Esophagus muscularis mucosa (tissue), 4 donors: ENCODE measurements at regions not wholly inside any gene's neighbourhood (a gene's known extent, or its start where the extent isn't known, plus 50 kb on each side); places are given as distances from the start of the nearest gene placed in this dataset.

ENCODE experiments used
- CTCF ChIP-seq, 3 experiments: fragments of 200-600 bp in 2 of 3; fragments of 450-650 bp in 1 of 3; sonication (generic) in 2 of 3; IDR thresholded peaks; one replicate each; pipeline ENCODE4 v1.5.1; 2017 to 2019; ENCODE audit warnings: antibody characterized with exemption in 3 of 3, mild to moderate bottlenecking in 2 of 3, moderate library complexity in 1 of 3
- EP300 ChIP-seq: sonication (generic); formaldehyde crosslinking; IDR thresholded peaks from one replicate; pipeline ENCODE4 v1.6.1; 2017; ENCODE audit warnings: antibody characterized with exemption
- POLR2A ChIP-seq: fragments of 450-650 bp; IDR thresholded peaks from one replicate; pipeline ENCODE4 v1.6.1; 2017; ENCODE audit warnings: antibody characterized with exemption, moderate library complexity, mild to moderate bottlenecking, low read depth
- POLR2AphosphoS5 ChIP-seq, 2 donors: sonication (generic); formaldehyde crosslinking; IDR thresholded peaks; one replicate each; pipeline ENCODE4 v1.6.1; 2017; ENCODE audit warnings: antibody characterized with exemption in 2 of 2

- TF ChIP-seq CTCF (IDR thresholded peaks at IDR 0.05) (no peak), POLR2AphosphoS5 (IDR thresholded peaks at IDR 0.05) (no peak), POLR2A (no peak), EP300 (no peak)
Observed at GRCh38 chr5:73291873-73292272, 118.9 kb downstream of the TMEM174 start.
